Spleen (tissue), 7 donors: ENCODE measurements at regions not wholly inside any gene's neighbourhood (a gene's known extent, or its start where the extent isn't known, plus 50 kb on each side); places are given as distances from the start of the nearest gene placed in this dataset.

Source experiments
- CTCF ChIP-seq, 11 experiments: fragments of 200-600 bp in 7 of 11; fragments of 450-650 bp in 4 of 11; sonication (generic) in 4 of 11; IDR thresholded peaks in 8 of 11; conservative IDR thresholded peaks in 3 of 11; 1 replicate in 7 of 11; 2 replicates in 4 of 11; pipeline versions ENCODE4 v1.4.0 to v1.8.0; 2016 to 2021; ENCODE audit warnings: antibody characterized with exemption in 11 of 11, inconsistent platforms in 4 of 11, mild to moderate bottlenecking in 1 of 11
- POLR2A ChIP-seq, 3 donors: fragments of 450-650 bp; IDR thresholded peaks; one replicate each; pipeline ENCODE4 v1.5.1; 2017; ENCODE audit warnings: antibody characterized with exemption in 3 of 3, mild to moderate bottlenecking in 1 of 3
- donor health status: DM: no; HTN: no; CAD: no; lungs with moderate emphysema.
- donor health status: DM: no; HTN: no; CAD: no.
- donor health status: DM: no; HTN: no; CAD: no.

- no peak for TF ChIP-seq CTCF (IDR thresholded peaks at IDR 0.05 in 8 of 11, conservative IDR thresholded peaks at IDR 0.05 in 3 of 11)
- no peak for TF ChIP-seq POLR2A (IDR thresholded peaks at IDR 0.05)
Measured at GRCh38 chr5:97471951-97472350, 288.9 kb upstream of the RIOK2 start.
